GM18861 (cell line): ENCODE measurements at regions not wholly inside any gene's neighbourhood (a gene's known extent, or its start where the extent isn't known, plus 50 kb on each side); places are given as distances from the start of the nearest gene placed in this dataset.
"Not testable (repeated sequence)": the region's sequence is repeated elsewhere in the genome, so short reads cannot be mapped to it uniquely, and the experiment has no call there.

Source experiments
- ATAC-seq: cut with Tn5 transposase; IDR thresholded peaks from one replicate; pipeline ENCODE4 v1.9.1; 2021; ENCODE audit not compliant: unreplicated experiment

DNA sequence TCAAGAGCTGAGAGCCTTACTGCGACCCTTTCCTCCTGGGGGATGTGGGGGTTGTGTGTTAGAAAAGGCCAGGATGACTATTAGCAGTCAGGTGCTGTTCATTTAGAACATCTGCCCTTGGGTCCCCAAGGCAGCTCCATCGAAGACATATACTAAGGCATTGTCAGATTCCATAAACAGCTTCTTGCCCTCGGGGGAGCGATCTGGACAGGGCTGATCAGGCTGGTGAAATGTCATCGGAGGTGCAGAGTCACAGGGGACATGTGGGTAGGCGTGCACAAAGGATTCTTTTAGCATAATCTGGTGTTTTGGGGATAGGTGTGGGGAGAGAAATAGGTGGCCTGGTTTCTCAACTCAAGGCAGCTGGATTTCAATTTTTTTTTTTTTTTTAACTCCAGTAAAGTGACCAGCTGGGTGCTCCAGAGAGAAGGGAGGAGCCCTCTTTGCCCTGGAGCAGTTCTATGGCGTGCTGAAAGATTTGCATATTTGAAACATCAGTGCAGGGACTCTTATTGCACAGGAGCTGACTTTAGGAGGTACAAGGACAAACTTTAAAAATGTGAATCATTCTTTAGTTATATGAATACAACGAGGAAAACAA lies 160.1 kb downstream of the SUDS3 start:
- ATAC-seq = no peak

DNA sequence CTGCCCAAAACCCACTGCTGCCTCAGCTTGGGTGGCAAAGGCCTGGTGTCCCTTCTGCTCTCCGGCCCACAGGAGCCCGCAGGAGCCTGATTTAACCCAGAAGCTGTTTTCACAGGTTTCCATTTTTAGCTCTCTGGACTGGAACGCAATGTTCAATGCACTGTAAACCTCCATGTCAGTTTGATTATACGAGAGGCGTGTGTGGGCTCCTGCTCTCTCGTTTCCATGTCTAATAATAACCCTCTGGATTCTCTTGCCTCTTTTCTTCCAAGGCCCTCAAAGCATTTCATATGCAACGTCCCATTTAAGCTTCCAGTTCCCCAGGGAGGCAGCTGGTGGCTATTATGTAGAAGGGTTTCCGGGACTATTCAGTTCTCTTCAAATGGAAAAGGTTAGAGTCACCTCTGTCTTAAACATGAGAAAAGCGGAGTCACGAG lies 161.1 kb downstream of the SUDS3 start:
- no peak for ATAC-seq

DNA sequence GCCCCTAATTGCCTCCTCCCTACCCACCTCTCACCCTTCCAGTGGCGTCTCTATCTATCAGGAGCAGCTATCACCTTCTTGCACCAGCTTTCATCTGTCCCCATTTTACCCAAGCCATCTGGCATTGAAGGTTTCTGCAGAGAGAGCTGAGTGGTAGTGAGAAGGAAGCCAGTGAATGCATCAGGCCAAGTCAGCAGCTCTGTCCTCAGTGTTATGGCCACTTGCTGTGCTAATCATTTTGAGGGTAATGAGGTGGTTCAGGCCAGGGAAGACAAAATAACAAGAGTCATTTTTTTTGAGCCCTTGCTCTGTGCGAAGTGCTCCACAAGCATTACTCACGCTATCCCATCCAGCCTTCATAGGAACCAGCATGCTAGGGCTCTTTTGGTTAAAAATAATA lies 164.7 kb downstream of the SUDS3 start:
- no peak for ATAC-seq

DNA sequence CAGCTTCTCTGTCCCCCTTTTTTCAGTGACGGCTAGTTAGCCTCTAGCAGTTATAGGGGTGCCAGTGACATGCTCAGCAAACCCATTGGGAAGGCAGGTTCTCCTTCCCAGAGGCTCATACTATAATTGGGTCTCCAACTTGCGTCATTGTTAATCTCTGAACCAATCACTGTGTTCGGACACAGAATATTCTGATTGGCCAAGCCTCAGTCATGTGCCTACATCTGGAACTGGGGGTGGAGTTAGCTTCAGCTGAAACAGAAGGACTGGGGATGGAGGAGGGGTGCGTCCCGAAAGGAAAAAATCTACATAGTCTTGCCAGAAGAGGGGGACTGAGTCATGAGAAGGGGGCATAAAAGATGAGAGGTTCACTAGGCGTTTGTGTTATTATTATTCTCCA lies 165.6 kb downstream of the SUDS3 start:
- no peak for ATAC-seq

DNA sequence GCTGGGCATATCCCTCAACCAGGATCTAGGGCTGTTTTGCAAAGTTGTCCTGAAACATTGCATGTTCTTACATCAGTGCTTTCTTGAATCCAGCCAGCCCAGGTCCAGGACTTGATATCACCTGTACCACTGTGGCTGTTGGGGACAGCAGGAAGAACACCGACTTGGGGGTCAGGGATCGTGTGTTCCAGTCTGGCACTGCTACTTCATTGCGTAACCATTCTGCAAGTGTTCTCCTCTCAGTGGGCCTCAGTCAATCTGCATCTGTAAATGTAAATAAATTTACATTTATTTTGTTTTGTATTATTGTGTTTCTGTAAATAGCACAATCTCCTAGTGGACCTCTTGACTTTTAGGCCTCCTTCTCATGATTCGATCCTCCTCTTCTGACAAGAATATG lies 167.3 kb downstream of the SUDS3 start:
- no peak for ATAC-seq

DNA sequence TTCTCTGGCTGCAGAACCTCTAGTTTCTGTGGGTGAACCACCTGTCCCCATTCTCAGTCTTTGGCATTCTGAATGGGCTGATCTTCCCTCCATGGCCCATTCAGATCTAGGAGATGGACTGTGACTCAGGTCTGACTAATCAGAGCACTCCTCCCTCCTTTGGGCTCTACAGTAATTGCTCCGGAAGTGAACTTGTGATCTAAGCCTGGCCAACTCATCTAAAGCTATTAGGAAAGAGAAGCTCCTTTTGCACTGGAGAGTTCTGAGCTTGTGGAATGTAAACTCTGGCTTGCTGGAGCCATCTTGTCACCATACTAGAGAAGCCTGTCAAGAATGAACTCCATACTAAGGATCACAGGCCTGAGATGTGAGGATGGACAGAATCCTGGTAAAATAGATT lies 168.2 kb downstream of the SUDS3 start:
- ATAC-seq = no peak

DNA sequence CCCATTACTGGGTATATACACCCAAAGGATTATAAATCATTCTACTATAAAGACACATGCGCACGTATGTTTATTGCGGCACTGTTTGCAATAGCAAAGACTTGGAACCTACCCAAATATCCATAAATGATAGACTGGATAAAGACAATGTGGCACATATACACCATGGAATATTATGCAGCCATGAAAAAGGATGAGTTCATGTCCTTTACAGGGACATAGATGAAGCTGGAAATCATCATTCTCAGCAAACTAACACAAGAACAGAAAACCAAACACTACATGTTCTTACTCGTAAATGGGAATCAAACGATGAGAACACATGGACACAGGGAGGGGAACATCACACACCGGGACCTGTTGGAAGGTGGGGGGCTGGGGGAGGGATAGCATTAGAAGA lies 171.3 kb downstream of the SUDS3 start:
- ATAC-seq = not testable (repeated sequence)

DNA sequence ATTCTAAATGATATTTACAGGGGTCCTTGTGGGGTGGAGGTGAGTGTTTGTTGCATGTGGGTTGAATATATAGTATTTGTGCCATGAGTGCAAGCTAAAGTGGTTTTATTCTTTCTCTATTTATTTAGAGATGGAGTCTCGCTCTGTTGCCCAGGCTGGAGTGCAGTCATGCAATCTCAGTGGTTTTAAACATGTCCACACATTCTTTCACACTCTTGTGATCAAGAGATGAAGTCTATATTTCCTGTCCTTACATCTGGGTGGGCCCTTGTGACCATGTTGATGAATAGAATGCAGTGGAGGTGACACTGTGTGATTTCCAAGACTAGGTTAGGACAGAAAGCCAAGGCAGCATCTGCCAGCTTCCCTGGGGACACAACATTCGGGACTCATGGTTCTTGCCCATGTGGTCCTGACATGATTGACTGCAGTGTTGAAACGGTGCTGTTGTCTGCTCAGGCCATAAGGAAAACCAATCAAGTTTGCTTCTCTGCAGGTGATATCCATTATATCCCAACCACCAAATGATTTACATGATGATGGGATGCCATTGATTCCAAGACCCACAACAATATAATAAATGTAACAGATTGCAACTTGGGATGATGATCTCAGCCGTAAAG lies 172.6 kb downstream of the SUDS3 start:
- no peak for ATAC-seq

DNA sequence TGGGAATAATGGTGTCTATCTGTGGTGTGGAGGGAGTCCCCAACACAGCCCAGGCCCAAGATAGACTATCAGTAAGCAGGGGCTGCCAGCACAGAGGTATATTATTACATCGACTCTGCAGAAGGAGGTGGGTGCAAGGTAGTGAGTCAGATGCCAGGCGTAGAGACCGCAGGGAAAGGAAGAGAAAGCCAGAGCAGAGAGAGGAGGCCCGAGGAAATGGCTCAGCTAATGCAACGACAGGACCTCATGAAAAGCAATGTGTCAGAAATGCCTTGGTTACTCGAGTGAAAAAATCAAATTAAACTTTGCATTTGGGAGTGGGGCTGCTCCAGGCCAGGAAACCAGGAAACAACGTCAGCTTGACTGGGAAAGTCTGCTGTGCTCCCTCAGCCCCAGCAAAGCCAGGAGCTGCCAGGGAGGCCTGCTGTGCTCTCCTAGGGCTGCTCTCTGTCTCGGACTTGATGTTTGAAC lies 173.2 kb downstream of the SUDS3 start:
- no peak for ATAC-seq

DNA sequence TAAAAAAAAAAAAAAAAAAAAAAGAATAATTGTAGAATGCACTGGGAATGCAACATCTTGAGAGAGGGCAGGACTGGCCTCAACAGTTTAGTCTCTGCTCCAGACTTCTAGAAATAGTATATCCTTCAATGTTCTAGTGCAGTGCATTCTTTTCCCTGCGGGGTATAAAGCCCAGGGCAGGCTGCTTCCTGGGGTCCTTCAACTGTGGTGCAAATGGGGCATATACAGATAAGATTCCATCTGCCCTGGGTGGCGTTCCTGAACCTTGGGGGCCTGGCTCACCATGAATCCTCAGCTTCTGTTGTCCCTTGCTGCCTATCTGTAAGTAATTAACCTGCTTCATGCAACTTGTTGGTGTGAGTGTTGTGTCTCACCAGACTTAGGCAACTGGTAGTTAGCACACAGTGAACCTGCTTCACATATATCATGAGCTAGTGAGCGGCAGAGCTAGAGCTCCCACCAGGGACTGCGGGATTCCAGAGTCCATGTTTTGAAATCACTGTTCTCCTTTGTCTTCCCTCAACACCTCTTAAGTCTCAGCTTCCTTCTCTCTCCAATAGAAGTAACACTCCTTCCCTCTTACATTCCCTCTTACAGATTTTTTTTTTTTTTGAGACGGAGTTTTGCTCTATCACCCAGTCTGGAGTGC lies 177.6 kb downstream of the SUDS3 start:
- ATAC-seq = no peak

DNA sequence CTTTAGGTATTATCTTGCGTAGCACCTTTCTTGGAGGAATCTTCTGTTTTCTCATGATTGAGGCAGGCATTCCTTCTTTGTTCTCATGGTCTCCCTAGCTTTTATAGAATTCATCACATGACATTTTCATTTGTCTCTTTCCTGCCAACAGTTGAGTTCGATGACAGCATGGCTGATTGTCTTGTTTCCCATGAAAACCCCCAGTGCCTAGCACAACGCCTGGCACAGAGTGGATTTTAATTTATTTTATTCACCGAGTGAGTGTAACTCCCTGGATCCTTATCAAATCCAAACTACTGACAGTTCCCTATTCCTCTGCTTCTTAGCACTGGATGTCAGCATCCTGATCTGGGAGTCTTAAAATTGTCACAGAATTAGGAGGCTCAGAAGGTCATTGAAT lies 182.6 kb downstream of the SUDS3 start:
- no peak for ATAC-seq

DNA sequence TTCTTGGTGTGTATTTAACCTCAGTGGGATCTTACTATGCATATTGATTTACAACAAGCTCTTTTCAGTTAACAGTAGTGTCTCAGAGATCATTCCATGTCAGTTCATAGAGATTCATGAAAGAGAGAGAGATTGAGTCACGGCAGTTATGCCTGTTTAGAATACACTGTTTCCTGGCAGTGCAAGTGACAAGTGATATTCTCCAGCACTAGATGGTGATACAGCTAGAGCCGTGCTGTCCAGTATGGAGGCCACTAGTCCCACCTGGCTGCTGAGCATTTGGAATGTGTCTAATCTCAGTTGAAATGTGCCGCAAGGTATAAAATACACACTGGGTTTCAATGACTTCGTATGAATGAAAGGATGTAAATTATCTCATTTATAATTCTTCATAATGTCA lies 184.4 kb downstream of the SUDS3 start:
- ATAC-seq = no peak

DNA sequence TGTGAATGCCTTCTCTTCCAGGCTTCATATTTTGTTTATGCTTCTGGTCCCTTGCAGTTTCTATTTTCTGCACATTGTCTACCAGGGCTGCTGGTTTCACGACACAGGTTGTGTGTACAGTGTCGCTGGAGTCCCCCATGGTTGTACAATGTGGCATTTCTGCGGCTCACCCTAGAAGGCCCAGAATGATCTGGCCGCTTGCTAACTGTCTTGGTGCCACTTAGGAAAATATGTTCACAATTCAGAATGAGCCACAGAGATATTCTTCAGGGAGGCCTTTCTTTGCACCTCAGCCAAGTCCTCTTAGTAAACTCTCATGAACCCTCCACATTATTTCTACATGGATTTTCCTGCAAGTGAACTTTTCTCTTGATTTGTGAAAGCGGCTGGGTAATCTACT lies 195.4 kb downstream of the SUDS3 start:
- ATAC-seq = no peak

DNA sequence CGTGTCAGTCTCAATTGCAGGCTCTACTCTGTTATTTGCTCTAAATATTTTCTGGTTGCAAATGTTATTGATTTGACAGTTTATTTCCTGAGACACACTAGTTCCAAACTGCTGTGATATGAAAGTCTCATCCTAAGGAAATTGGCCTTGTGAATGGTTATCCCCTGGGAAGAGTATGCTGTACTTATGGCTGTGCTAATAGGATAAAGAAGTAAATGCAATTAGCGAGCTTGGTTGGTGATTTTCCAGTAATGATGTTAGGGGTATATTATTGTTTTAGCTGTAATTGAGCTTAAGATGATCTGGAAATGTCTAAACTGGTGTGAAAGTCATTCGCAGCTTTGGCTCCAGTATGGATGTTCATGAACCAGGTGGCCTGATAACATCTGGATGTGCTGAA lies 197.9 kb downstream of the SUDS3 start:
- ATAC-seq = no peak

DNA sequence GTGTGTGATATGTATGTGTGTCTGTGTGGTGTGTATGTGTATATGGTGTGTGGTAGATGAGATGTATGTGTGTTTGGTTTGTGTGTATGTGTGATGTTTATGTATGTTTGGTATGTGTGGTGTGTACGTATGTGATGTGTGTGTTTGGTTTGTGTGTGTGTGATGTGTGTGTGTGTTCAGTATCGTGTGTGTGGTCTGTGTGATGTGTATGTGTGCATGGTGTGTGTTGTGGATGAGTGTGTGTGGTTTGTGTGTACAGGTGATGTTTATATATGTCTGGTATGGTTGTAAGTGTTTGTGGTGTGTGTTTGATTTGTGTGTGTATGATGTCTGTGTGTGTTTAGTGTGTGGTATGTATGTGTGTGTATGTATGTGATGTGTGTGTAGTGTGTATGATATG lies 199.4 kb downstream of the SUDS3 start:
- no peak for ATAC-seq

DNA sequence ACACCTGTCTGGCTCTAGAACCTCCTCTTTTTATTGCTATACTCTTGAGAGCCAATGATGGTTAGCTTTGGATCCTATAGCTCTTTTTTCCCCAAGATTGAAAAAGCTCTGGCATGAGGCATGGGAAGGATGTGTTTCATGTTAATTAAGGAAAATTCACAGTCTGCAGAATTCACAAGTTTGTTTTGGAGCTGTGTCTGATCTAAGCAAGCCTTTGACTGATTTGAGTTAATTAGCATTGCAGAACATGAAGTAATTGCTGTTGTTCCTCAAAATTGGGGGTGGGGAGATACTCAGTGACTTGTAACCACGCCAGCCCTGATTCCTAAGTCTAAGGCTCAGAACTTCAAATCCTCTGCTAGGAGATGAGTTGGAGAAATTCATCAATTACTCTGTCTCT lies 205.0 kb downstream of the SUDS3 start:
- ATAC-seq = no peak

DNA sequence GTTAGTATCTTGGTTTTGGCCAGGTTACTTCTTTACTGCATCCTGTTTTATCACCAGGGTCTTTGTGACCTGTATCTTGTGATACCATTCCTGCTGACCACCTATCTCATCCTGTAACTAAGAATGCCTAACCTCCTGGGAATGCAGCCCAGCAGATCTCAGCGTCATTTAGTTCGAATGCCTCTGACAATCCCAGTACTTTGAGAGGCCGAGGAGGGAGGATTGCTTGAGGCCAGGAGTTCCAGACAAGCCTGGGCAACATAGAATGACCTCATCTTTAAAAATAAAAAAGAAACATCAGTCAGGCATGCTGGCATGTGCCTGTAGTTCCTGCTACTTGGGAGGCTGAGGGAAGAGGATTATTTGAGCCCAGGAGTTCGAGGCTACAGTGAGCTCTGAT lies 206.5 kb downstream of the SUDS3 start:
- no peak for ATAC-seq

DNA sequence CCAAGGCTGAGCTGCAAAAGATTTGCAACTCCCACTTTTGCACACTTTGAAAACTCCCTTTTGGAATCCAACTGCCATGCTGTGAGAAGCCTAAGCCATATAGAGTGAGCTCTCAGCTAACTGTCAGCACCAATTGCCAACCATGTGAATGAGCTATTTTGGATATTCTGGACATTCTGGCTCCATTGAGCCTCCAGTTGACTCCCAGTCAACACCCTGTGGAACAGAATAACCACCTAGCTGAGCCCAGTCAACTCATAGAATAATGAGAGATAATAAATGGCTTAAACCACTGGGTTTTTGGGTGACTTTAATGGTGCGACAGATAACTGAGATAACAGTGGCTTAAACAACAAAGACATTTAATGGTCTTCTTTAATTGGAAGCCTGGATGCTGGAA lies 210.1 kb downstream of the SUDS3 start:
- ATAC-seq = no peak

DNA sequence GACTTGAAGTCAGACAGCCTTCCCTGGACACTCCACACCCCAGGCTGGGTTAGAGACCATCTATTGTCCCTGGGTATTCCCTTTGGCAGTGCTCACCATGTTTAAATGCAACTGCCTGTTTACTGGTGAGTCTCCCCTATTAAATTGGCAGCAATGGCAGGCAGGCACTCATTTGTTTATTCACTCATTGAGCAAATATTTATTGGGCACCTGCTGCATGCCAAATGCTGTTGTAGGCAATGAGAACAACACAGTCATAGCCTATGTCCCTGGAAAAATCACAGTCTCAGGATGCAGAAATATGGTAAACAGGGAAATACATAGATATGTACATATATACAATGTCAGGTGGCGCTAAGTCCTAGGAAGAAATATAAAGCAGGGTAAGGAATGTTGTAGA lies 212.8 kb downstream of the SUDS3 start:
- no peak for ATAC-seq

DNA sequence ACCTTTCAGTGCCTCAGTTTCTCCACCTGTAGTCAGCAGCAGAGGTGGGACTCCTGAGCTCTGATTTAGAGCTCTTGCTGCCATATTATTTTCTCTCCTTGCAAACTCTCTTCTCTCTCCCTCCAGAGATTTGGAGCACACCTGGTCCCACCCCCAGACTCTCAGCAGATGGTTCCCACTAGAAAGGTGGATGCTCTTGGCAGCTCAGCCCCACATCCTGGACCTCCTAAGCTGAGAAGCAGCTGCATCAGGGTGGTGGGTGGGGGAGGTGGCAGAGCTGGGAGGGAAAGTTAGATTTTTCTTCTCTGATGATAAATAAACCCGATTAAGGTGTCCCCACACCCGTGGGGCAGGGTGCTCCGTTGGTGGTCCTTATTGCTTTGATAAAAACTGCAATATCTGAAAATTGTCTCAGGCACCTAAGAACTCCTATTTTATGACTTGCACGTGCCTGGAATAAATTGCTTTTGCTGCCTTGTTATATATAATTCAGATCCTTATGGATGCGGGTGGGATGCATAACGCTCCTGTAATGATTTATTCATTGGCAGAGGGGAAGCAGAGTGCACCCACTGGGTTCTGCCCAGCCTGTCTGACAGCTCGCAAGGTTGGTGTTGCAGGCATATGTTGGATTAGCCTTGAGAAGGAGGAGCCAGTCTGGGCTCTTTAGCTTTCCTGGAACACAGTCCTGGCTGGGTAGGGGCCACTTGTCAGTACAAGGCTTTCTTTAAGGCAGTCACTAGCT lies 214.2 kb downstream of the SUDS3 start:
- no peak for ATAC-seq

DNA sequence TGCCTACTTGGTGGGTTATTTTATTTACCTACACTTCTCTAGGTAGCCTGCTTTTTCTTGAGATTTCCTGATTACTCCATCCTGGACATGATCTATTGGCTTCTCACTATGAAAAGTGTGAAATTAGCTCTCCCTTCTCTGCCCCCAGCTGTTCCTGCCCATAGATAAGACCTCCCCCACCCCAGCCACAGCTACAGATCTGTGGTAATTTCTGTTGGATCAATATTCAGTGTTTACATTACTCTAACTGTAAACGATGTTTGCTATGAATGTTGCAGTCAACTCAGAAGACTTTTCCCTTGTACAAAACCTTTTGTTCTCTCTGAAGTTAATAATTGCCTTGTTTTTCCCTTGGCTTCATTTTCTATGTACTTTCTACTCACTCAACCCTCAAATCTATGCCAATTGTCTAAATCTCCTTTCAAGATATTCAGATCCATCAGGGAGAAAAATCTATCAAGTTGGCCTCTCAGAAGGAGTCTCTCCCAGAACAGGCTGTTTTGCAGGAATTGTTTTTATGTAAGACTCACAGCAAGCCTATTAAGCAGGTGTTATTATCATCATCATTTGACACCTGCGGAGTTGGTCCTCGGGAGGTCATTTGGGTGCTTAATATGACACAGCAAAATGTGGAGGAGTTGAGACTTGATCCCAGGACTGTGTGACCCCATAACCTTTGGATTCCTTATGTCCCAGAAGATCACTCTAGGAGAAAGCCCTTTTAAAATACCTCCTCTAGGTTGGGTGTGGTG lies 227.4 kb downstream of the SUDS3 start:
- ATAC-seq = no peak
